Fibroblast of the conjunctiva (primary cell): ENCODE measurements at regions not wholly inside any gene's neighbourhood (a gene's known extent, or its start where the extent isn't known, plus 50 kb on each side); places are given as distances from the start of the nearest gene placed in this dataset.

Experiments used
- DNase-seq: peaks from one replicate; pipeline ENCODE4 v3.0.0-alpha.2; 2010; ENCODE audit warnings: low read depth

GRCh38 chr11:111194860-111195568 lies 50.5 kb upstream of the POU2AF2 start:
- no peak for DNase-seq

GRCh38 chr11:111193924-111194490 lies 51.5 kb upstream of the POU2AF2 start:
- DNase-seq: no peak

- no peak for DNase-seq
Observed at GRCh38 chr11:111189466-111189865, 56.1 kb upstream of the POU2AF2 start.

DNA sequence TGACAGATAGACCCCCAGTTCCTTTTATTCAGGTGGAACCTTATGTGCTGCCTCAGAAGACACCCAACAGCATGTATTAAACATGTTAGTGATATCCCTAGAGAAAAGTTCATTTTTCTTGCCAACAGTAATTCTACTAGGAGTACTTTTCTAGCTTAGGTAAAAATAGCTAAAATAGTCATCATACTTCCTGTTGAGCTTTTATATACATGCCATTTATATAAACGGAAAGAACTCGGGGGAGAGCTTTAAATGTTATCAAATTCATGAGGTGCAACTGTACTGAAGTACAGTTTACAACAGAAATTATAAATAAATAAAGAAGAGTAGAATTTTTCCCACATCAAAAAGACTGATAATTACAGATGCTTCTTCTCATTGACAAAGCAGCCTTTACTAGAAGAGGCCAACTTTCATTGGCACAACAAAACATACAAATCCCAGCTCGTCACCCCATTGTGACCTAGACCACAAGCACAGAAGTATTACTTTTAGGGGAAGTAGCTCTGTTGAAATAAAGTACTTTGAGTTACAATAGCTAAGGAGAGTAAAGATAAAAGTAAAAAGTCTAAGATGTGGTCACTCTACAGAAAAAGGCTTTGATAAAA lies 59.1 kb upstream of the POU2AF2 start:
- no peak for DNase-seq

GRCh38 chr11:111185266-111185665 lies 60.3 kb upstream of the POU2AF2 start:
- peak; percentile 2 for DNase-seq

DNA sequence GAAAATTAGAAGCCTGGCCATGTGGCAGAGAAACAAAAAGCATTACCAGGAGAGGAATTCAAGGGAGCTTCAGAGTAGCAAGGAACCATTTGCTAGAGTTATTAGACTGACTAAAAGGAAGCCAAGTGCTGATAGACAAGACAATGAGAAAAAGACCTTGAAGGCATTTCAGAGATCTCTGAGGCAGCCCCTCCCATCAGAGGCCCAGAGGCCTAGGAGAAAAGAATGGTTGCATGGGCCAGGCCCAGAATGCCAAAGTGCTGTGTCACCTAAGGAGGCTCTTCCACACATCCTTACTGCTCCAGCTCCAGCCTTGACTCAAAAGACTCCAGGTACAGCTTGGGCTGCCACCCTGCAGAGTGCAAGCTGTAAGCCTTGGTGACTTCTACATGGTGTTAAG lies 61.8 kb upstream of the POU2AF2 start:
- DNase-seq: no peak

DNA sequence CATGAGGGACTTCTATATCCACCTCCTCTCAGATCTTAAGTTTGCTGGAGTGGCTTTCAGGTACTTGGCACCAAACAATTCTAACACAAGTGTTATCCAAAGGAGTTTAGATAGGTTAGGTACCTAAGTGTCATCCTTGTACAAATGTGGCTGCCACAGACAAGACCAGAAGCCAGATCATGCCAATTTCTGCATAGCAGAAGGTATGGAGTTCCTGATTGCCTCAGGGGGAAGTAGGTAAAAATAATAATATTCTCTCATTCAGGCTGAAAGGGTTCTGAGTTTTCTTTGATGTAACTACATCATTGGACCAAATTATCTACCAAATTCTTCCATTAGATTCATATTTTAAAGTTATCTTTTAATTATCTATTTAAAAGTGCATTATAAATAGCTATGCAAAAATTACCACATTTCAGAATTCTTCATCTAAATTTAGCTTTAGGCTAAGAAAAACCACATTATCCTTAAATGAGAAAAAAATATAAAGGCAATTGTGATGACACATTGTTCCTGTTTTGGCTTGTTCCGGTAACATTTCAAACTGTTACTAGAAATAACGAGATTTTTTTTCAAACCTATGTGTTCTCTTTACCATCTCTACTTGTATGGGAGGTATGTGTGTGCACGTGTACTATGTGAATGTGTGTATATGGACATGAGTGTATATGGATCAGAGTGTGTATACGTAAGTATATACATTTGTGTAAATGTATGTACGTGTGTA lies 66.2 kb upstream of the POU2AF2 start:
- no peak for DNase-seq

- DNase-seq: no peak
Observed at GRCh38 chr11:111177037-111177871, 68.3 kb upstream of the POU2AF2 start.

GRCh38 chr11:111176603-111177002 lies 68.9 kb upstream of the POU2AF2 start:
- no peak for DNase-seq

- no peak for DNase-seq
Observed at GRCh38 chr11:111173221-111173620, 72.3 kb upstream of the POU2AF2 start.

DNA sequence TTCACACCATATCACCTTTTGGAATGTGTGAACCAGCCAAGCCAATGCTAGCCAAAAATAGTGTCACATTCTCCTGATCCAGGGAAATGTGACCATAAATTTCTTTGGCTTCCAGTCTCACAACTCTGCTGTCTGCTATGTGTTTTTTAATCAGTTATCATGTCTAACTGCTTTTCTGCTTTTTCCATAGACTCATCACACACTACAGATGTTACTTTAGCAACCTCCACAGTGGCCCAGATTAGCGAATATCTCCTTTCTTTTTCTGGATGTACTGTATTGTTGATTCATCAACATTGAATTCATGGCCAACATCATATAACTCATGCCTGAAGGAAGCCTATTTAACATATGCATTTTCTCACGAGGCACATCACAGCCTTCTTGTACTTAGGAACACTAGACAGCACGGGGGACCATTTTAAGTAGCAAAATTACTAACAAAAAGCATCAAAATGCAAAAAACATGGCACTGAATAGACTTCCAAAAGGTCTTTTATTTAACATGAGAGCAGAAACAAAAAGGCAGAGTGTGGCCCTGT lies 73.1 kb upstream of the POU2AF2 start:
- no peak for DNase-seq

DNA sequence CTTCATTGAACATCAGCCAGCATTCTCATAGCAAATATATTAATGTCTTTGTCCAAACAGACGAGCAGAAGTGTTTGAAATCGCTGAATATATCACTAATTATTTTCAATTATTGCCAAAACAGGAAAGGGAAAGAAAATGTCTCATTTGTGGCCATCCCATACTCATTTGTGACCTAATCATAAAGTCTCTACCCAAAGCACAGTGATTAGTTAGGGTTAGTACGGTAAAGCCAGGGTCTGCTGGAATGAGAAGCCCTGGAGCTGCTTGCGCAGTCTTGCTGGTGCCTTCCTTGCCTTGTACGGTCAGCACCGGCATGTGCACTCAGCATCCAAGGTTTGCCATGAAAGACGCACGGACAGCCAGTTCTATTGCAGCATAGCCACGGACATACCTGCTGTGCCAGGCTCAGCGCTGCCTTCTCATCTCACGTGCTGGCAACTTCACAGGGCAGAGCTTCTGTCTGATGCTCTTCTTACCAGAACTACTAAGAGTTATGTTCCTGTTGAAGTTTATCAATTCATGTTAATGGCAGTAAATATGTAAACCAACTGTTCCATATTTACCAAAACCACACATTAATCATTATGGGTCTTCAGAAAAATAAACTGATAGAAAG lies 74.7 kb upstream of the POU2AF2 start:
- no peak for DNase-seq

DNA sequence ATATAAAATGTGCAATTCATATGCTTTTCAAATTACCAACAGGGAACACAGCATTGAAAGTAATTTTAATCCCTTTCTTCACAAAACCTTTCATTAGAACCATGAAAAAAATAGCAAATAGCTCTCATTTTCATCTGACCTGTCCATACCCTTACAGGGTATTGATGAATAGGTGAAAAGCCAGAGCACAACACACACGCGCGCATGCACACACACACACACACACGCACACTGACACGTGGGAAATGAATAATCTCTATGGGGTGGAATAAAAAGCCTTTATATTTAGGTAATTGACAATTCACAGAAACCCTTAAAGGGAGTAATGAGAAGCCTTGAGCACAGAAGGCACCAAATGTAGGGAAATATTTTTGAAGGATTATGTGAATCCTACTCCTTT lies 76.2 kb upstream of the POU2AF2 start:
- no peak for DNase-seq

- DNase-seq: no peak
Observed at GRCh38 chr11:111168871-111169270, 76.7 kb upstream of the POU2AF2 start.

DNA sequence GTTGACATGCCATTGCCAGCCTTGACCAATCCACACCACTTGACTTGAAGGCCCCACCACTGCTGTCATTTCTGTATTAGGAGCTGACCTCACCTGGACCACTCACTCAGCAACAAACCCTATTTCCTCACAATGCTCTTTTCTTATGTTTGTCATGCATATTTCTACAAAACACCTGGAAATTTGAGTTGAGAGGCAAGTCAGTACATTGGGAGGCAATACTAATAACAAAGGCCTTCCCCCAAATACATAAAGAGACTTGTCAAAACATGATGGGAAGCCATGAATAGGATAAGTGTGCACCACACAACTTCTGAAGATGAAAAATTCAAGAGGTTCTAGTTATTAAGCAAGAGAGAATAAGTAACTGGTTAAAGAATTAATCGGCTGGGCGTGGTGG lies 77.9 kb upstream of the POU2AF2 start:
- no peak for DNase-seq

GRCh38 chr11:111166598-111166997 lies 78.9 kb upstream of the POU2AF2 start:
- DNase-seq: no peak

- DNase-seq: no peak
Observed at GRCh38 chr11:111162305-111162704, 83.2 kb upstream of the POU2AF2 start.

DNA sequence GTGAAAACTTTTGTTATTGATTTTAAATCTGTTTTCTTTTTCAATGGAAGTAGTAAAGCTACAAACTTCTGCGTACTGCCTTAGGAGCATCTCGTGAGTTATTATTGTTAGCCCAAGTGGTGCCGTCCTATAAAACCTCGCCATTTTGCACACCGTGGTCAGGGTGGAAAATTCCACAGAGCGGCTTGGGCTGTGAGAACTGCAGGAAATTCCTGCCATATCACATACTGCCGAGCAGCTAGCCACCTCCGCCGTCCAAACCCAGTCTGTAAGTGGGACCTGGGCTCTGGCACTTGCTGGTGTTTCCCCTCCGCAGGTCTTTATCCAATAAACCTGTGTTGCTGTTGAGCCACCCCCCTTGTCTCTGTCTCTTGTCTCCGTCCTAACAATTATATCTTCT lies 88.0 kb upstream of the POU2AF2 start:
- no peak for DNase-seq

DNA sequence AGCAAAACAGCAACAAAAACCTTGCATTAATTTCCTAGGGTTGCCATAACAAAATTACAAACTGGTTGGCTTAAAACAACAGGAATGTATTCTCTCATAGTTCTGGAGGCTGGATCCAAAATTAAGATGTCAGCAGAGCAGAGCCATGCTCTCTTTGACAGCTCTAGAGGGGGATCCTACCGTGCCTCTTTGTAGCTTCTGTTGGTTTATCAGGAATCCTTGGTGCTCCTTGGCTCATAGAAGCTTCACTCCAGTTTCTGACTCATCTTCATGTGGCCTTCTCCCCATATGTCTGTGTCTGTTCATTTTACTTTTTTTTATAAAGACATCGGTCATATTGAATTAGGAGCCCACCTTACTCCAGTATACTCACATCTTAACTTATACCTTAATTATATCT lies 90.5 kb upstream of the POU2AF2 start:
- DNase-seq: no peak

DNA sequence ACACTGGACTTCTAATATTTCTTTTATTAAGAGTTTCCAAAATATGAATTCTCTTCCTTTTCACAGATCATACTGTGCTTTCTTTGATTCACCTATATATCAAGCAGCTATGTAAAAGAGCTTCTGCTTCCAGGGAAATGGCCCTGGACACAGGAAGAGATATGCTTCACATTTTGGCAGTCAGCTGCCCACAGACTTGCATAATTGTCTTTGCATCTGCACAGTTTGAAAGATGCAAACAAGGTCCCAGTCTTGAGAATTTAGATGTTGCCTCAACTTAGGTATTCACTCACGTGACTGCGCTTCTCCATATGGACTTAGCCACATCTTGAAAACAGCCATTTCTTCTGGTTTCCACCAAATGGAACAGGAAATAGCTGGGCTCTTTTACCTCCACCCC lies 92.3 kb upstream of the POU2AF2 start:
- no peak for DNase-seq

DNA sequence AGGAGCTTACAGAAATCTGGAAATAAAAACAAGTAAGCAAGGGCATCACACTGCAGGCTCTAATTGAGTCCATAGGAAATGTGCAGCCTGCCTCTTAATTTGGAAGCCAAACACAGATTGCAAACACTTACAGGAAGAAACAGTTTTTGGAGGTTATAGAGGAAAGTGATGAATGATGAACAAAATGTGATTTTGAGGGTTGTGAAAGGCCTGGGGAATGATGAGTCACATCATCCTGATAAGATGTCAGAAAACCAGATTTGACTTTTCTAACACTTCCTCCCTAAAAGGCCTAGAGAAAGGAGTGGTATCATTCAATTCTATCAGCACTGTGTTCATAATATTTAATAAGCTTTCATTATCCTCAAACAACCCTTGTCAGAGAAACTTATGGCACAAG lies 96.6 kb upstream of the POU2AF2 start:
- no peak for DNase-seq
